ENCODE measurements at regions not wholly inside any gene's neighbourhood (a gene's known extent, or its start where the extent isn't known, plus 50 kb on each side); places are given as distances from the start of the nearest gene placed in this dataset.

GRCh38 chr22:47458348-47458747 lies 695.9 kb downstream of the TBC1D22A start:
- intact Hi-C loops (cut with DNase I), result no loop called here
- Histone ChIP-seq H3K27me3 (ENCODE audit: insufficient read depth in 3 of 3, low read length in 2 of 3) (peaks cover 0 to 4% (median 0%) of the 10 kb centered on the region in 3 donors), H3K27ac (no peak overlapping the region), H3K9me3 (peaks cover 7% of the 10 kb centered on the region), H3K36me3 (ENCODE audit: insufficient read depth in 1 of 2, low read depth in 1 of 2) (no peaks in the 10 kb centered on the region), H3K4me3 (no peak overlapping the region), H3K4me1 (no peaks in the 10 kb centered on the region)
- WGBS, 3 donors, result 82 to 86% (median 84%) methylated on average over 8 of the region's 8 CpGs
- no peak for TF ChIP-seq CTCF (IDR thresholded peaks at IDR 0.05)
- ATAC-seq, result no peak
- no peak for DNase-seq

GRCh38 chr22:47457509-47458300 lies 695.3 kb downstream of the TBC1D22A start:
- Histone ChIP-seq H3K36me3 (ENCODE audit: insufficient read depth in 1 of 2, low read depth in 1 of 2) (no peaks in the 10 kb centered on the region), H3K4me1 (no peaks in the 10 kb centered on the region), H3K27ac (no peak overlapping the region), H3K4me3 (no peak overlapping the region), H3K27me3 (ENCODE audit: insufficient read depth in 3 of 3, low read length in 2 of 3) (peaks cover 0 to 2% (median 1%) of the 10 kb centered on the region in 3 donors), H3K9me3 (peaks cover 7% of the 10 kb centered on the region)
- DNase-seq (no peak), ATAC-seq (no peak)
- WGBS, 3 donors, result 87 to 92% (median 89%) methylated on average over 23 of the region's 23 CpGs
- intact Hi-C loops (cut with DNase I), result no loop called here
- TF ChIP-seq CTCF (IDR thresholded peaks at IDR 0.05), result no peak

DNA sequence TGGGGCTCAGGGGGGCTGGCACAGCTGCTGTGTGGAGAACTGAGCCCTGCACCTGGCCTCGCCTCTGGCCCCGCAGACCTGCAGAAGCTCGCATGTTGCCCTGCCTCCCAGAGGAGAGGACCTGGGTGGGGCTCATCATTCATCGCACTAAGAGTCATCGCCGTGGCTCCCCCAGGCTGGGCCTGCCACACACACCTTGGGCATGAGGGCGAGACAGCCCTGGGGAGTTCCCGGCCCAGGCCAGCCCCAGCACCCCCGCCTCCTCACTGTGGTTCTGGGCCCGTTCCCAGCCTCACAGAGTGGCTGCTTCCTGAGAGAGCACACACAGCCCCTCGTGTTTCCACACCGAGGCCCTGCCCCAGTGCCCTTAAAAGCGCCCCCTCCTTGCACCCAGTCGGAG lies 694.6 kb downstream of the TBC1D22A start:
- no peak for TF ChIP-seq CTCF (IDR thresholded peaks at IDR 0.05)
- Histone ChIP-seq H3K27ac (no peak overlapping the region), H3K4me1 (no peaks in the 10 kb centered on the region), H3K27me3 (ENCODE audit: insufficient read depth in 3 of 3, low read length in 2 of 3) (peaks cover 0 to 2% (median 0%) of the 10 kb centered on the region in 3 donors), H3K36me3 (ENCODE audit: insufficient read depth in 1 of 2, low read depth in 1 of 2) (no peaks in the 10 kb centered on the region), H3K4me3 (no peak overlapping the region), H3K9me3 (peaks cover 7% of the 10 kb centered on the region)
- 81 to 94% (median 84%) methylated on average over 13 to 14 of the region's 14 CpGs for WGBS, 3 donors
- ATAC-seq, result no peak
- intact Hi-C loops (cut with DNase I), result no loop called here
- no peak for DNase-seq

- DNase-seq (no peak), ATAC-seq (no peak)
- TF ChIP-seq CTCF (IDR thresholded peaks at IDR 0.05), result no peak
- H3K27me3 ChIP-seq (ENCODE audit: insufficient read depth in 3 of 3, low read length in 2 of 3), result peaks cover 0 to 2% (median 0%) of the 10 kb centered on the region in 3 donors
- H3K36me3 ChIP-seq (ENCODE audit: insufficient read depth in 1 of 2, low read depth in 1 of 2), result no peaks in the 10 kb centered on the region
- intact Hi-C loops (cut with DNase I), result no loop called here
- no peak overlapping the region for H3K27ac ChIP-seq
- H3K4me1 ChIP-seq, result no peaks in the 10 kb centered on the region
- H3K4me3 ChIP-seq, result no peak overlapping the region
- 78 to 82% (median 80%) methylated on average over 11 of the region's 11 CpGs for WGBS, 3 donors
- peaks cover 7% of the 10 kb centered on the region for H3K9me3 ChIP-seq
These were observed 693.6 kb downstream of the TBC1D22A start for GRCh38 chr22:47456031-47456430.

- no peaks in the 10 kb centered on the region for H3K4me1 ChIP-seq
- intact Hi-C loops (cut with DNase I), result no loop called here
- DNase-seq, result no peak
- 88 to 94% (median 94%) methylated on average over 6 of the region's 6 CpGs for WGBS, 3 donors
- H3K9me3 ChIP-seq, result peaks cover 7% of the 10 kb centered on the region
- no peak overlapping the region for H3K4me3 ChIP-seq
- no peak for ATAC-seq
- H3K27me3 ChIP-seq (ENCODE audit: insufficient read depth in 3 of 3, low read length in 2 of 3), result peaks cover 0 to 2% (median 0%) of the 10 kb centered on the region in 3 donors
- no peaks in the 10 kb centered on the region for H3K36me3 ChIP-seq (ENCODE audit: insufficient read depth in 1 of 2, low read depth in 1 of 2)
- H3K27ac ChIP-seq, result no peak overlapping the region
- TF ChIP-seq CTCF (IDR thresholded peaks at IDR 0.05), result no peak
These were observed 690.6 kb downstream of the TBC1D22A start for GRCh38 chr22:47453049-47453448.

Data from psoas muscle (tissue), 7 donors.